OCI-LY3 (cell line): ENCODE measurements at regions not wholly inside any gene's neighbourhood (a gene's known extent, or its start where the extent isn't known, plus 50 kb on each side); places are given as distances from the start of the nearest gene placed in this dataset.

Source experiments
- CTCF ChIP-seq: fragments of 200-600, 300-600 bp; sonication (generic); IDR thresholded peaks from 2 replicates; pipeline ENCODE4 v1.5.1; 2014; ENCODE audit warnings: antibody characterized with exemption, low read length, low read depth
- EZH2phosphoT487 ChIP-seq: fragments of 200-600 bp; shearing (Covaris generic); IDR thresholded peaks from 2 replicates; pipeline ENCODE4 v1.6.1; 2018; ENCODE audit warnings: antibody characterized with exemption, mixed run types, low read depth

DNA sequence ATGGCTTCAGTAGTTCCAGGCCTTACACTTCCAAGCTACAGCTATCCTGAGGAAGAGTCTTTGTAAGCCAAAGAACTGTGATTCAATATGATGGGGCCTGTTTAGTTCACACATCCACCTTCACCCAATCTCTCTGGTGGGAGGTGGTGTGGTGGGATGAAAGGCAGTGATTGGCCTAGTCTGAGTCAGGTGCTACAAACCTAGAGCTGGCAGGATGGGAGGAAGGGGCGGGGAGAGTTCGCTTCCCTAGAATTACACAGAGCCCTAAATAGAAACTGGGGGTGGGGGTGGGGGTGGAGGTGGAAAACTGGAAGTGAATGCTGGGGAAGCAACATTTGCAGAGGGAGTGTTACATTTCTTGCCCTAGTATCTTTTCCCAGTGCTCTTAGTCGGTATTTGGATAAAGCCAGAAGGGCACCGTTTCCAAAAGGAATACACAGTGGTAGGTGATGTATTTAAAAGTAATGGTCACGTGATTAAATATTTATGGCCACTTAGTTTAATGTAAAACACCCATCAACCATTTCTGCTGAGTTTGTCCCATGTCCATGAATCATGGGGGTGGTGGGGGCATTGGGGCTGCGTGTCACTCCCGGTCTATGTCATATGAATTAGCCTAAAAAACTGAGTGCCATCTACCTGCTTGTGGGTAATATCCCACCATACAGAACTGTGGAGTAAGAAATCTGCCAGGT lies 247.6 kb upstream of the PROK2 start:
- TF ChIP-seq CTCF (no peak), EZH2phosphoT487 (no peak)
